H9 (cell line): ENCODE measurements at regions not wholly inside any gene's neighbourhood (a gene's known extent, or its start where the extent isn't known, plus 50 kb on each side); places are given as distances from the start of the nearest gene placed in this dataset.

ENCODE experiments used
- DNase-seq: peaks from one replicate; pipeline ENCODE4 v3.0.0-alpha.2; 2017
- H2AFZ ChIP-seq: one replicate; pipeline ENCODE4 v1.6.1; 2013; ENCODE audit warnings: mild to moderate bottlenecking, low read length, control low read depth, moderate library complexity
- H2AK5ac ChIP-seq: 2 replicates; pipeline ENCODE4 v1.6.1; 2013; ENCODE audit warnings: low read length, control low read depth, mixed read lengths; ENCODE audit not compliant: insufficient read length
- H2BK120ac ChIP-seq: one replicate; pipeline ENCODE4 v1.6.1; 2013; ENCODE audit warnings: low read depth, mild to moderate bottlenecking, low read length, control low read depth, inconsistent platforms; ENCODE audit not compliant: poor library complexity, severe bottlenecking
- H2BK12ac ChIP-seq: 2 replicates; pipeline ENCODE4 v1.6.1; 2013; ENCODE audit warnings: low read length, control low read depth, mixed read lengths, low read depth; ENCODE audit not compliant: insufficient read length
- H2BK15ac ChIP-seq: 2 replicates; pipeline ENCODE4 v1.6.1; 2013; ENCODE audit warnings: low read depth, low read length, control low read depth
- H2BK20ac ChIP-seq: one replicate; pipeline ENCODE4 v1.6.1; 2013; ENCODE audit warnings: low read depth, mild to moderate bottlenecking, low read length, control low read depth, inconsistent platforms; ENCODE audit not compliant: poor library complexity, severe bottlenecking
- H2BK5ac ChIP-seq: 2 replicates; pipeline ENCODE4 v1.6.1; 2013; ENCODE audit warnings: low read length, control low read depth, mixed read lengths; ENCODE audit not compliant: insufficient read length
- H3K14ac ChIP-seq: 2 replicates; pipeline ENCODE4 v1.6.1; 2013; ENCODE audit warnings: low read length, control low read depth; ENCODE audit not compliant: insufficient read depth
- H3K18ac ChIP-seq: 2 replicates; pipeline ENCODE4 v1.6.1; 2013; ENCODE audit warnings: low read depth, mild to moderate bottlenecking, mixed read lengths, low read length, control low read depth; ENCODE audit not compliant: insufficient read length
- H3K23ac ChIP-seq: 2 replicates; pipeline ENCODE4 v1.6.1; 2013; ENCODE audit warnings: low read length, control low read depth, mixed read lengths, low read depth; ENCODE audit not compliant: insufficient read length
- H3K23me2 ChIP-seq: 2 replicates; pipeline ENCODE4 v1.6.1; 2013; ENCODE audit warnings: low read depth, mild to moderate bottlenecking, mixed read lengths, low read length, control low read depth; ENCODE audit not compliant: insufficient read length, poor library complexity, severe bottlenecking
- H3K27ac ChIP-seq: 2 replicates; pipeline ENCODE4 v1.5.1; 2013; ENCODE audit warnings: low read length, control low read depth, mixed read lengths, low read depth; ENCODE audit not compliant: insufficient read length
- H3K27me3 ChIP-seq: 2 replicates; pipeline ENCODE4 v1.6.1; 2013; ENCODE audit warnings: low read length, control low read depth, inconsistent platforms; ENCODE audit not compliant: insufficient read depth
- H3K4ac ChIP-seq: 2 replicates; pipeline ENCODE4 v1.6.1; 2013; ENCODE audit warnings: low read depth, mild to moderate bottlenecking, control low read depth, inconsistent platforms, low read length, moderate library complexity
- H3K4me1 ChIP-seq: 2 replicates; pipeline ENCODE4 v1.6.1; 2013; ENCODE audit warnings: low read length, control low read depth, inconsistent platforms; ENCODE audit not compliant: insufficient read depth
- H3K4me2 ChIP-seq: 2 replicates; pipeline ENCODE4 v1.6.1; 2013; ENCODE audit warnings: low read length, control low read depth, mixed read lengths; ENCODE audit not compliant: insufficient read length, insufficient read depth
- H3K56ac ChIP-seq: 2 replicates; pipeline ENCODE4 v1.6.1; 2013; ENCODE audit warnings: low read depth, mild to moderate bottlenecking, mixed read lengths, low read length, control low read depth; ENCODE audit not compliant: insufficient read length
- H3K79me1 ChIP-seq: 2 replicates; pipeline ENCODE4 v1.6.1; 2013; ENCODE audit warnings: low read depth, mild to moderate bottlenecking, moderate library complexity, low read length, control low read depth, inconsistent platforms; ENCODE audit not compliant: insufficient read depth, poor library complexity, severe bottlenecking
- H3K79me2 ChIP-seq: 2 replicates; pipeline ENCODE4 v1.6.1; 2013; ENCODE audit warnings: low read length, control low read depth, inconsistent platforms; ENCODE audit not compliant: insufficient read depth
- H3K9ac ChIP-seq: 2 replicates; pipeline ENCODE4 v1.6.1; 2013; ENCODE audit warnings: low read length, control low read depth, mixed read lengths; ENCODE audit not compliant: insufficient read length; ENCODE audit errors: extremely low read depth
- H3K9me3 ChIP-seq: one replicate; pipeline ENCODE4 v1.6.1; 2013; ENCODE audit warnings: low read depth, low read length, inconsistent platforms; ENCODE audit not compliant: control insufficient read depth
- H3T11ph ChIP-seq: one replicate; pipeline ENCODE4 v1.6.1; 2013; ENCODE audit warnings: mild to moderate bottlenecking, low read length, control low read depth, inconsistent platforms
- H4K20me1 ChIP-seq: one replicate; pipeline ENCODE4 v1.6.1; 2013; ENCODE audit not compliant: control insufficient read depth, insufficient read length, insufficient read depth
- H4K5ac ChIP-seq: 2 replicates; pipeline ENCODE4 v1.6.1; 2013; ENCODE audit warnings: low read depth, mild to moderate bottlenecking, mixed read lengths, low read length, control low read depth; ENCODE audit not compliant: insufficient read length
- H4K8ac ChIP-seq: replicated peaks from 2 replicates; pipeline ENCODE4 v1.6.1; 2013; ENCODE audit warnings: low read length, control low read depth, mixed read lengths, low read depth; ENCODE audit not compliant: insufficient read length
- H4K91ac ChIP-seq: 2 replicates; pipeline ENCODE4 v1.6.1; 2013; ENCODE audit warnings: low read depth, mild to moderate bottlenecking, moderate library complexity, mixed read lengths, low read length, control low read depth; ENCODE audit not compliant: insufficient read length
- H3K27ac Mint-ChIP-seq, 3 experiments: 2 replicates in 2 of 3; 3 replicates in 1 of 3; pipeline ENCODE4 v1.8.0; 2020 to 2021; ENCODE audit warnings: mixed read lengths in 3 of 3, mild to moderate bottlenecking in 1 of 3, moderate library complexity in 1 of 3
- H3K27me3 Mint-ChIP-seq: 2 replicates; pipeline ENCODE4 v1.8.0; 2021; ENCODE audit warnings: low read depth, mild to moderate bottlenecking, moderate library complexity, mixed read lengths
- H3K36me3 Mint-ChIP-seq, 3 experiments: 2 replicates in 2 of 3; 3 replicates in 1 of 3; pipeline ENCODE4 v1.8.0; 2020 to 2021; ENCODE audit warnings: low read depth in 3 of 3, mixed read lengths in 3 of 3; ENCODE audit not compliant: insufficient read depth in 1 of 3
- H3K4me1 Mint-ChIP-seq, 2 experiments: 2 replicates each; pipeline ENCODE4 v1.8.0; 2020; ENCODE audit warnings: mixed read lengths in 2 of 2
- H3K4me3 Mint-ChIP-seq, 2 experiments: 2 replicates in 1 of 2; 3 replicates in 1 of 2; pipeline ENCODE4 v1.8.0; 2020 to 2021; ENCODE audit warnings: mild to moderate bottlenecking in 2 of 2, mixed read lengths in 2 of 2, moderate library complexity in 1 of 2
- H3K9me3 Mint-ChIP-seq, 2 experiments: 2 replicates in 1 of 2; 3 replicates in 1 of 2; pipeline ENCODE4 v1.8.0; 2020; ENCODE audit warnings: mild to moderate bottlenecking in 2 of 2, mixed read lengths in 2 of 2, moderate library complexity in 1 of 2
- WGBS: extraction: QIAGEN DNeasy Blood & Tissue Kit; methylation state at CpG from one replicate; pipeline ENCODE4 v1.1.7; 2013; ENCODE audit warnings: missing lambda C conversion rate, low lambda C conversion rate, mixed read lengths; ENCODE audit not compliant: insufficient read length; ENCODE audit errors: extremely low coverage; 5-methylcytosine and 5-hydroxymethylcytosine counted together
- TF ChIP-seq, protein P1 (sequence below): fragments of 200-600 bp; sonication (generic); conservative IDR thresholded peaks from 3 replicates; pipeline ENCODE4 v1.8.0; 2021; ENCODE audit warnings: antibody characterized with exemption, mild to moderate bottlenecking

- Histone ChIP-seq H2BK12ac (no peak overlapping the region), H3K4me2 (no peak overlapping the region), H3K4me1 (no peaks in the 10 kb centered on the region), H2BK5ac (no peak overlapping the region), H3K79me1 (no peaks in the 10 kb centered on the region), H4K5ac (no peak overlapping the region), H2BK15ac (no peak overlapping the region), H2AK5ac (no peak overlapping the region), H2BK20ac (no peak overlapping the region), H3K23me2 (no peaks in the 10 kb centered on the region), H3K79me2 (no peaks in the 10 kb centered on the region), H3K27ac (no peak overlapping the region), H3K23ac (no peak overlapping the region), H4K91ac (no peak overlapping the region), H3K14ac (no peak overlapping the region), H3K56ac (no peak overlapping the region), H4K8ac (no peak overlapping the region), H3K27me3 (no peaks in the 10 kb centered on the region), H3K9ac (no peak overlapping the region), H2BK120ac (no peak overlapping the region), H3K9me3 (no peaks in the 10 kb centered on the region), H3K18ac (no peak overlapping the region), H3T11ph (no peak overlapping the region), H3K4ac (no peak overlapping the region), H2AFZ (no peak overlapping the region), H4K20me1 (no peaks in the 10 kb centered on the region)
- TF ChIP-seq, protein P1, sequence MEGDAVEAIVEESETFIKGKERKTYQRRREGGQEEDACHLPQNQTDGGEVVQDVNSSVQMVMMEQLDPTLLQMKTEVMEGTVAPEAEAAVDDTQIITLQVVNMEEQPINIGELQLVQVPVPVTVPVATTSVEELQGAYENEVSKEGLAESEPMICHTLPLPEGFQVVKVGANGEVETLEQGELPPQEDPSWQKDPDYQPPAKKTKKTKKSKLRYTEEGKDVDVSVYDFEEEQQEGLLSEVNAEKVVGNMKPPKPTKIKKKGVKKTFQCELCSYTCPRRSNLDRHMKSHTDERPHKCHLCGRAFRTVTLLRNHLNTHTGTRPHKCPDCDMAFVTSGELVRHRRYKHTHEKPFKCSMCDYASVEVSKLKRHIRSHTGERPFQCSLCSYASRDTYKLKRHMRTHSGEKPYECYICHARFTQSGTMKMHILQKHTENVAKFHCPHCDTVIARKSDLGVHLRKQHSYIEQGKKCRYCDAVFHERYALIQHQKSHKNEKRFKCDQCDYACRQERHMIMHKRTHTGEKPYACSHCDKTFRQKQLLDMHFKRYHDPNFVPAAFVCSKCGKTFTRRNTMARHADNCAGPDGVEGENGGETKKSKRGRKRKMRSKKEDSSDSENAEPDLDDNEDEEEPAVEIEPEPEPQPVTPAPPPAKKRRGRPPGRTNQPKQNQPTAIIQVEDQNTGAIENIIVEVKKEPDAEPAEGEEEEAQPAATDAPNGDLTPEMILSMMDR, result no peak
- no peak for DNase-seq
- no peak overlapping the region for H3K4me3 Mint-ChIP-seq
- H3K27ac Mint-ChIP-seq, result no peak overlapping the region
- peaks cover 1 to 2% of the 10 kb centered on the region in 2 experiments; a peak in 3 of 5 replicates for H3K9me3 Mint-ChIP-seq
- peaks cover 0 to 2% (median 0%) of the 10 kb centered on the region in 3 experiments; a peak in 1 of 7 replicates for H3K36me3 Mint-ChIP-seq
- peaks cover 15% of the 10 kb centered on the region for H3K27me3 Mint-ChIP-seq
- peaks cover 25 to 26% of the 10 kb centered on the region in 2 experiments for H3K4me1 Mint-ChIP-seq
- WGBS, result no CpG with 5 or more reads among the region's 10 CpGs
These were observed 105.5 kb upstream of the BACH2 start for GRCh38 chr6:90401933-90402830.
